Pulmonary artery endothelial cell (primary cell): ENCODE measurements at regions not wholly inside any gene's neighbourhood (a gene's known extent, or its start where the extent isn't known, plus 50 kb on each side); places are given as distances from the start of the nearest gene placed in this dataset.
"Not testable (repeated sequence)": the region's sequence is repeated elsewhere in the genome, so short reads cannot be mapped to it uniquely, and the experiment has no call there.

Experiments
- DNase-seq: peaks from one replicate; pipeline ENCODE4 v3.0.0-alpha.2; 2011; ENCODE audit warnings: low read depth, low spot score

- DNase-seq: no peak
These were observed 389.4 kb upstream of the GOT2 start for GRCh38 chr16:59123479-59123878.

- no peak for DNase-seq
These were observed 388.1 kb upstream of the GOT2 start for GRCh38 chr16:59122262-59122537.

GRCh38 chr16:59121411-59122261 is 387.5 kb upstream of the GOT2 start:
- DNase-seq: no peak

- DNase-seq: no peak
These were observed 382.6 kb upstream of the GOT2 start for GRCh38 chr16:59116744-59117143.

- no peak for DNase-seq
These were observed 380.7 kb upstream of the GOT2 start for GRCh38 chr16:59114790-59115189.

- no peak for DNase-seq
These were observed 379.0 kb upstream of the GOT2 start for GRCh38 chr16:59113004-59113670.

GRCh38 chr16:59111280-59111679 is 377.2 kb upstream of the GOT2 start:
- no peak for DNase-seq

GRCh38 chr16:59108374-59108773 is 374.3 kb upstream of the GOT2 start:
- no peak for DNase-seq

GRCh38 chr16:59096682-59097081 is 362.6 kb upstream of the GOT2 start:
- DNase-seq: not testable (repeated sequence)

- no peak for DNase-seq
These were observed 356.4 kb upstream of the GOT2 start for GRCh38 chr16:59090541-59090940.

GRCh38 chr16:59088431-59088830 is 354.3 kb upstream of the GOT2 start:
- no peak for DNase-seq

GRCh38 chr16:59087641-59088040 is 353.5 kb upstream of the GOT2 start:
- no peak for DNase-seq

- peak; percentile 95 for DNase-seq
These were observed 333.1 kb upstream of the GOT2 start for GRCh38 chr16:59067205-59067604.

GRCh38 chr16:59060207-59060606 is 326.1 kb upstream of the GOT2 start:
- DNase-seq: no peak

GRCh38 chr16:59058250-59058649 is 324.1 kb upstream of the GOT2 start:
- DNase-seq: no peak

- DNase-seq: no peak
These were observed 319.8 kb upstream of the GOT2 start for GRCh38 chr16:59053911-59054310.

- no peak for DNase-seq
These were observed 318.1 kb upstream of the GOT2 start for GRCh38 chr16:59052231-59052630.

GRCh38 chr16:59048876-59049275 is 314.8 kb upstream of the GOT2 start:
- DNase-seq: peak; percentile 39

- no peak for DNase-seq
These were observed 313.0 kb upstream of the GOT2 start for GRCh38 chr16:59047114-59047513.

- DNase-seq: no peak
These were observed 312.2 kb upstream of the GOT2 start for GRCh38 chr16:59046335-59046734.

- no peak for DNase-seq
These were observed 311.4 kb upstream of the GOT2 start for GRCh38 chr16:59045501-59045900.

GRCh38 chr16:59044616-59045015 is 310.5 kb upstream of the GOT2 start:
- DNase-seq: no peak

- DNase-seq: no peak
These were observed 308.2 kb upstream of the GOT2 start for GRCh38 chr16:59042301-59042700.
